Endothelial cell of umbilical vein (primary cell): ENCODE measurements at regions not wholly inside any gene's neighbourhood (a gene's known extent, or its start where the extent isn't known, plus 50 kb on each side); places are given as distances from the start of the nearest gene placed in this dataset.

Experiments used
- BruUV-seq: library from RNA; stranded (reverse); fragments of 400-500 nt; replicated peaks from 2 replicates; lab custom pipeline; 2021; lab: Mats Ljungman, UMichigan
- CTCF ChIA-PET: fragments of 300-600, 350-600 bp; sonication (Branson Sonifier 250); formaldehyde crosslinking; loops from one replicate; lab custom pipeline; 2021; ENCODE audit warnings: antibody characterized with exemption, inconsistent platforms; lab: Charles Lee
- POLR2A ChIA-PET: fragments of 300-600, 350-600 bp; sonication (Branson Sonifier 250); formaldehyde crosslinking; loops from one replicate; lab custom pipeline; 2021; ENCODE audit warnings: antibody characterized with exemption, inconsistent platforms; lab: Charles Lee
- DNase-seq: peaks from one replicate; pipeline ENCODE4 v3.0.0-alpha.2; 2011; ENCODE audit warnings: low read depth, low spot score
- FAIRE-seq: peaks from 2 replicates; lab custom pipeline; 2011; peaks lifted over from hg19 to GRCh38; lab: Jason Lieb, UNC
- H2AFZ ChIP-seq: 2 replicates; pipeline ENCODE4 v1.6.0; 2012; ENCODE audit warnings: low read depth, low read length, control low read depth, inconsistent platforms
- H3K27ac ChIP-seq: 2 replicates; pipeline ENCODE4 v1.5.1; 2011; ENCODE audit warnings: low read depth, mild to moderate bottlenecking, control low read depth, low read length, moderate library complexity; ENCODE audit not compliant: insufficient read depth
- H3K27me3 ChIP-seq, 2 experiments: 2 replicates each; pipeline versions ENCODE4 v1.6.0 to v1.6.1; 2011; ENCODE audit warnings: low read length in 2 of 2, mixed read lengths in 1 of 2; ENCODE audit not compliant: control insufficient read depth in 2 of 2, insufficient read depth in 2 of 2
- H3K36me3 ChIP-seq, 2 experiments: 2 replicates in 1 of 2; 3 replicates in 1 of 2; pipeline ENCODE4 v1.5.1; 2011; ENCODE audit warnings: low read length in 2 of 2, mild to moderate bottlenecking in 1 of 2, moderate library complexity in 1 of 2; ENCODE audit not compliant: control insufficient read depth in 2 of 2, insufficient read depth in 2 of 2; ENCODE audit errors: extremely low read depth in 1 of 2
- H3K4me1 ChIP-seq: 3 replicates; pipeline ENCODE4 v1.5.1; 2011; ENCODE audit warnings: mild to moderate bottlenecking, low read length; ENCODE audit not compliant: control insufficient read depth, insufficient read depth; ENCODE audit errors: extremely low read depth
- H3K4me2 ChIP-seq: 2 replicates; pipeline ENCODE4 v1.6.1; 2011; ENCODE audit warnings: low read length, control low read depth, mixed read lengths; ENCODE audit not compliant: insufficient read depth
- H3K4me3 ChIP-seq, 3 experiments: fragments of 200-600 bp in 1 of 3; sonication (generic), shearing (Covaris generic) in 1 of 3; replicated peaks in 1 of 3; 2 replicates each; pipeline ENCODE4 v1.5.1; 2011 to 2016; ENCODE audit warnings: control low read depth in 3 of 3, low read length in 3 of 3, mild to moderate bottlenecking in 2 of 3, inconsistent platforms in 1 of 3, low read depth in 1 of 3, moderate library complexity in 1 of 3; ENCODE audit not compliant: insufficient read depth in 1 of 3
- H3K79me2 ChIP-seq: 2 replicates; pipeline ENCODE4 v1.6.0; 2012; ENCODE audit warnings: low read length, inconsistent platforms; ENCODE audit not compliant: control insufficient read depth, insufficient read depth
- H3K9ac ChIP-seq: replicated peaks from 2 replicates; pipeline ENCODE3; 2011; ENCODE audit warnings: low read length, control low read depth; ENCODE audit not compliant: insufficient read depth; ENCODE audit errors: extremely low read depth
- H3K9me1 ChIP-seq: replicated peaks from 3 replicates; pipeline ENCODE4 v1.6.0; 2011; ENCODE audit warnings: mild to moderate bottlenecking, low read length; ENCODE audit not compliant: control insufficient read depth, insufficient read depth; ENCODE audit errors: extremely low read depth
- H3K9me3 ChIP-seq: replicated peaks from 2 replicates; pipeline ENCODE4 v1.5.1; 2012; ENCODE audit warnings: low read length, inconsistent platforms; ENCODE audit not compliant: control insufficient read depth, insufficient read depth
- H4K20me1 ChIP-seq: replicated peaks from 2 replicates; pipeline ENCODE3; 2011; ENCODE audit warnings: mild to moderate bottlenecking, low read length; ENCODE audit not compliant: control insufficient read depth, insufficient read depth; ENCODE audit errors: extremely low read depth
- CTCF ChIP-seq, 2 donors: IDR thresholded peaks; 1 replicate in 1 of 2; 2 replicates in 1 of 2; pipeline ENCODE4 v1.5.1; 2011; ENCODE audit warnings: low read length in 2 of 2, mild to moderate bottlenecking in 2 of 2, moderate library complexity in 2 of 2, control low read depth in 1 of 2, inconsistent platforms in 1 of 2, low read depth in 1 of 2; ENCODE audit not compliant: insufficient read depth in 1 of 2; ENCODE audit errors: extremely low read depth in 1 of 2
- EZH2 ChIP-seq: IDR thresholded peaks from 2 replicates; pipeline ENCODE4 v1.6.1; 2012; ENCODE audit warnings: borderline replicate concordance, low read depth, mild to moderate bottlenecking, moderate library complexity, low read length, inconsistent platforms; ENCODE audit not compliant: severe bottlenecking
- FOS ChIP-seq: IDR thresholded peaks from 2 replicates; pipeline ENCODE4 v1.6.1; 2011; ENCODE audit warnings: mild to moderate bottlenecking, low read length, moderate library complexity, borderline replicate concordance; ENCODE audit not compliant: insufficient read depth
- GATA2 ChIP-seq: IDR thresholded peaks from 2 replicates; pipeline ENCODE4 v1.7.0; 2011; ENCODE audit warnings: low read depth, mild to moderate bottlenecking, moderate library complexity, mixed read lengths, low read length; ENCODE audit not compliant: insufficient read length, insufficient read depth
- JUN ChIP-seq: IDR thresholded peaks from 2 replicates; pipeline ENCODE4 v1.6.1; 2011; ENCODE audit warnings: borderline replicate concordance, low read depth; ENCODE audit not compliant: insufficient read length, insufficient read depth
- MYC ChIP-seq: IDR thresholded peaks from one replicate; pipeline ENCODE4 v1.6.1; 2011; ENCODE audit warnings: mild to moderate bottlenecking, low read depth, low read length
- POLR2A ChIP-seq: IDR thresholded peaks from 2 replicates; pipeline ENCODE4 v1.6.1; 2012; ENCODE audit warnings: low read depth, mild to moderate bottlenecking, control low read depth, low read length
- POLR2AphosphoS5 ChIP-seq: IDR thresholded peaks from 2 replicates; pipeline ENCODE4 v1.6.1; 2012; ENCODE audit warnings: low read depth, mild to moderate bottlenecking, control low read depth, low read length, moderate library complexity; ENCODE audit not compliant: insufficient read depth
- dilution Hi-C: fragments of 300-500 bp; cut with MboI; formaldehyde crosslinking; loops from one replicate; pipeline ENCODE4 v1.15.0; 2019; ENCODE audit warnings: low sequenced_read_pairs; ENCODE audit not compliant: extremely low pct_ligation_motif_present
- intact Hi-C: fragments of 100-400 bp; cut with micrococcal nuclease; formaldehyde crosslinking; loops from one replicate; pipeline ENCODE4 v1.10.0; 2022
- TF ChIP-seq, protein P1 (sequence below): IDR thresholded peaks from 2 replicates; pipeline ENCODE4 v1.6.1; 2011; ENCODE audit not compliant: insufficient read depth, insufficient read length

DNA sequence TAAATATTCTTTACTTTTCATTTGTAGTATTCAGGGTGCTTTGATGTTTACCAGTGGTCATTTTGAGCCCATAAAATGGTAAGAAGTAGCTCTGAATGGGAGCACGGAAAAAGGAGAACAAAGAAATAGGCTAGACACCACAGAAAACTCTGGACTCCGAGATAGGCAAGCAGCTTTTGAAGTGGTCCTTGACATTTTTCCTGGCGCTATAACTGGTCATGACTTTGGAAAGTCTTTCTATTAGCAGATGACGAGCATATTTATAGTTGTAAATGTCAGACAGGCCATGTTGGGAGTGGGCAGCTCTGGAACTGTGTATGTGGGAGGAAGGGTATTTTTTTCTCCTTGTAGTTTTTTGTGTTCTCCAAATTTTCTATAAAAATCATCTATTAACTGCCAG, 126.1 kb upstream of the POC5 start:
- H3K4me2 ChIP-seq = no peak overlapping the region
- H3K79me2 ChIP-seq = no peaks in the 10 kb centered on the region
- no peaks in the 10 kb centered on the region for H3K9me1 ChIP-seq
- H3K36me3 ChIP-seq = no peaks in the 10 kb centered on the region
- POLR2A ChIA-PET = no interaction called here
- CTCF ChIA-PET = no interaction called here
- H3K4me1 ChIP-seq = no peaks in the 10 kb centered on the region
- H2AFZ ChIP-seq = no peak overlapping the region
- intact Hi-C loops (no loop called here), dilution Hi-C loops (no loop called here)
- H3K27me3 ChIP-seq = no peaks in the 10 kb centered on the region
- H3K27ac ChIP-seq = no peak overlapping the region
- DNase-seq = no peak
- no peak for FAIRE-seq
- H3K4me3 ChIP-seq = no peak overlapping the region
- BruUV-seq = no TSS peak
- H3K9me3 ChIP-seq = no peaks in the 10 kb centered on the region
- TF ChIP-seq CTCF (IDR thresholded peaks at IDR 0.05; ENCODE audit: extremely low read depth in 1 of 2, insufficient read depth in 1 of 2, low read depth in 1 of 2, low read length in 2 of 2) = no peak
- no peak for TF ChIP-seq JUN
- TF ChIP-seq GATA2 = no peak
- no peak for TF ChIP-seq MYC
- TF ChIP-seq, protein P1, sequence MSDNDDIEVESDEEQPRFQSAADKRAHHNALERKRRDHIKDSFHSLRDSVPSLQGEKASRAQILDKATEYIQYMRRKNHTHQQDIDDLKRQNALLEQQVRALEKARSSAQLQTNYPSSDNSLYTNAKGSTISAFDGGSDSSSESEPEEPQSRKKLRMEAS = no peak
- no peaks in the 10 kb centered on the region for H4K20me1 ChIP-seq
- H3K9ac ChIP-seq = no peak overlapping the region

- Histone ChIP-seq H3K27ac (no peak overlapping the region), H3K36me3 (no peaks in the 10 kb centered on the region), H2AFZ (no peak overlapping the region), H4K20me1 (no peaks in the 10 kb centered on the region), H3K4me2 (no peak overlapping the region), H3K4me3 (no peak overlapping the region), H3K9me3 (no peaks in the 10 kb centered on the region), H3K79me2 (no peaks in the 10 kb centered on the region), H3K9me1 (no peaks in the 10 kb centered on the region), H3K4me1 (no peaks in the 10 kb centered on the region), H3K27me3 (no peaks in the 10 kb centered on the region), H3K9ac (no peak overlapping the region)
- BruUV-seq = no TSS peak
- TF ChIP-seq EZH2 (no peak), FOS (no peak), JUN (no peak), GATA2 (no peak), POLR2A (no peak), CTCF (IDR thresholded peaks at IDR 0.05; ENCODE audit: extremely low read depth in 1 of 2, insufficient read depth in 1 of 2, low read depth in 1 of 2, low read length in 2 of 2) (no peak), MYC (no peak), POLR2AphosphoS5 (no peak)
- TF ChIP-seq, protein P1 = no peak
- intact Hi-C loops = no loop called here
- dilution Hi-C loops = no loop called here
- FAIRE-seq (no peak), DNase-seq (no peak)
- ChIA-PET POLR2A (no interaction called here), CTCF (no interaction called here)
These were observed 122.3 kb upstream of the POC5 start for GRCh38 chr5:75839547-75839946.
